ENCODE measurements at regions not wholly inside any gene's neighbourhood (a gene's known extent, or its start where the extent isn't known, plus 50 kb on each side); places are given as distances from the start of the nearest gene placed in this dataset.

DNA sequence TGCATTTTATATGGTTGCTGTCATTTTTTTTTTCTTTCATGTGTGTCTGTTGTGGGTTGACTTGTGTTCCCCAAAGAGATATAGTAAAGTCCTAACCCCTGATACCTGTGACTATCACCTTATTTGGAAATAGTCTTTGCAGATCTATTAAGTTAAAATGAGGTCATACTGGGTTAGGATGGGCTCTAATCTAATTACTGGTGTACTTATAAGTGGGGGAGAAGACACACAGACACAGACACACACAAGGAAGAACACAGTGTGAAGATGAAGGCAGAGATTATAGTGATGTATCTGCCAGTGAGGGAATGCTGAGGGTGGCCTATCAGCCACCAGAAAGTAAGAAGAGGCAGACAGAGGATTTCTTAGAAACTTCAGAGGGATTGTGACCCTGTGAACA lies 318.4 kb upstream of the ATP2B1 start:
- TF ChIP-seq EZH2phosphoT487 (conservative IDR thresholded peaks at IDR 0.05; ENCODE audit: low read length) = no peak
- TF ChIP-seq CTCF (IDR thresholded peaks at IDR 0.05; ENCODE audit: insufficient read depth, low read length, poor library complexity, severe bottlenecking) = no peak
